Spinal cord (tissue), 9 donors: ENCODE measurements at regions not wholly inside any gene's neighbourhood (a gene's known extent, or its start where the extent isn't known, plus 50 kb on each side); places are given as distances from the start of the nearest gene placed in this dataset.

Source experiments
- DNase-seq, 6 donors: peaks; one replicate each; pipeline versions ENCODE4 v3.0.0 to v3.0.0-alpha.2; 2013 to 2015; ENCODE audit warnings: low spot score in 6 of 6, low read depth in 4 of 6
- H3K27ac ChIP-seq: one replicate; pipeline ENCODE4 v1.5.1; 2013; ENCODE audit warnings: low read depth, low read length, control low read depth
- H3K27me3 ChIP-seq: one replicate; pipeline ENCODE4 v1.6.1; 2013; ENCODE audit warnings: low read length; ENCODE audit not compliant: control insufficient read depth, insufficient read depth
- H3K36me3 ChIP-seq: one replicate; pipeline ENCODE4 v1.6.1; 2013; ENCODE audit warnings: low read length; ENCODE audit not compliant: control insufficient read depth, insufficient read depth
- H3K4me1 ChIP-seq: one replicate; pipeline ENCODE4 v1.6.1; 2013; ENCODE audit warnings: low read length; ENCODE audit not compliant: control insufficient read depth, insufficient read depth
- H3K4me3 ChIP-seq: one replicate; pipeline ENCODE4 v1.5.1; 2013; ENCODE audit warnings: low read depth, low read length, control low read depth
- H3K9me3 ChIP-seq: one replicate; pipeline ENCODE4 v1.6.1; 2013; ENCODE audit warnings: low read length; ENCODE audit not compliant: control insufficient read depth, insufficient read depth
- WGBS: methylation state at CpG from one replicate; pipeline ENCODE4 v1.1.5; 2013; ENCODE audit warnings: missing lambda C conversion rate; ENCODE audit not compliant: insufficient coverage; 5-methylcytosine and 5-hydroxymethylcytosine counted together
- donor health status: healthy.

- no peaks in the 10 kb centered on the region for H3K4me1 ChIP-seq
- H3K27ac ChIP-seq: no peak overlapping the region
- no peaks in the 10 kb centered on the region for H3K36me3 ChIP-seq
- over 99% methylated on average over 7 of the region's 7 CpGs for WGBS
- DNase-seq: no peak
- H3K27me3 ChIP-seq: no peaks in the 10 kb centered on the region
- no peak overlapping the region for H3K4me3 ChIP-seq
- peaks cover 2% of the 10 kb centered on the region for H3K9me3 ChIP-seq
These were observed 140.1 kb upstream of the SPACA7 start for GRCh38 chr13:112236016-112236415.

- Histone ChIP-seq H3K4me3 (no peak overlapping the region), H3K27ac (no peak overlapping the region), H3K27me3 (no peaks in the 10 kb centered on the region), H3K9me3 (peaks cover 2% of the 10 kb centered on the region), H3K36me3 (no peaks in the 10 kb centered on the region), H3K4me1 (no peaks in the 10 kb centered on the region)
- no peak for DNase-seq
- 99% methylated on average over 7 of the region's 11 CpGs for WGBS
These were observed 139.5 kb upstream of the SPACA7 start for GRCh38 chr13:112236539-112237197.

- Histone ChIP-seq H3K27me3 (no peaks in the 10 kb centered on the region), H3K36me3 (no peaks in the 10 kb centered on the region), H3K27ac (no peak overlapping the region), H3K4me1 (no peaks in the 10 kb centered on the region), H3K4me3 (no peak overlapping the region), H3K9me3 (peaks cover 2% of the 10 kb centered on the region)
- DNase-seq: no peak
- WGBS: 93% methylated on average over 12 of the region's 18 CpGs
These were observed 137.6 kb upstream of the SPACA7 start for GRCh38 chr13:112238436-112238995.

GRCh38 chr13:112240076-112240475 lies 136.1 kb upstream of the SPACA7 start:
- H3K36me3 ChIP-seq: no peaks in the 10 kb centered on the region
- H3K4me3 ChIP-seq: no peak overlapping the region
- peaks cover 2% of the 10 kb centered on the region for H3K9me3 ChIP-seq
- no peaks in the 10 kb centered on the region for H3K27me3 ChIP-seq
- DNase-seq: no peak
- no peak overlapping the region for H3K27ac ChIP-seq
- 84% methylated on average over 5 of the region's 6 CpGs for WGBS
- H3K4me1 ChIP-seq: no peaks in the 10 kb centered on the region

GRCh38 chr13:112241288-112241687 lies 134.9 kb upstream of the SPACA7 start:
- Histone ChIP-seq H3K4me3 (no peak overlapping the region), H3K27ac (no peak overlapping the region), H3K27me3 (no peaks in the 10 kb centered on the region), H3K36me3 (no peaks in the 10 kb centered on the region), H3K4me1 (no peaks in the 10 kb centered on the region), H3K9me3 (peaks cover 2% of the 10 kb centered on the region)
- 78% methylated on average over 11 of the region's 20 CpGs for WGBS
- DNase-seq: peak in 1 of 6 donors; percentile 60

GRCh38 chr13:112242777-112243176 lies 133.4 kb upstream of the SPACA7 start:
- H3K27me3 ChIP-seq: no peaks in the 10 kb centered on the region
- no peak for DNase-seq
- whole genome bisulfite sequencing: 83% methylated on average over 6 of the region's 7 CpGs
- H3K4me1 ChIP-seq: peaks cover under 1% of the 10 kb centered on the region
- H3K4me3 ChIP-seq: no peak overlapping the region
- H3K27ac ChIP-seq: no peak overlapping the region
- H3K9me3 ChIP-seq: peaks cover 2% of the 10 kb centered on the region
- H3K36me3 ChIP-seq: no peaks in the 10 kb centered on the region

- DNase-seq: no peak
- H3K4me1 ChIP-seq: peaks cover 14% of the 10 kb centered on the region
- H3K27me3 ChIP-seq: no peaks in the 10 kb centered on the region
- no peaks in the 10 kb centered on the region for H3K36me3 ChIP-seq
- no peaks in the 10 kb centered on the region for H3K9me3 ChIP-seq
- 82% methylated on average over 9 of the region's 11 CpGs for whole genome bisulfite sequencing
- H3K27ac ChIP-seq: no peak overlapping the region
- no peak overlapping the region for H3K4me3 ChIP-seq
These were observed 132.1 kb upstream of the SPACA7 start for GRCh38 chr13:112244061-112244460.

GRCh38 chr13:112244495-112245177 lies 131.5 kb upstream of the SPACA7 start:
- Histone ChIP-seq H3K27me3 (no peaks in the 10 kb centered on the region), H3K9me3 (no peaks in the 10 kb centered on the region), H3K27ac (no peak overlapping the region), H3K4me3 (no peak overlapping the region), H3K4me1 (peaks cover 16% of the 10 kb centered on the region), H3K36me3 (no peaks in the 10 kb centered on the region)
- DNase-seq: no peak
- WGBS: 92% methylated on average over 14 of the region's 16 CpGs

- WGBS: 97% methylated on average over 22 of the region's 25 CpGs
- H3K4me3 ChIP-seq: no peak overlapping the region
- DNase-seq: no peak
- H3K4me1 ChIP-seq: peaks cover 16% of the 10 kb centered on the region
- H3K36me3 ChIP-seq: no peaks in the 10 kb centered on the region
- H3K27me3 ChIP-seq: no peaks in the 10 kb centered on the region
- no peaks in the 10 kb centered on the region for H3K9me3 ChIP-seq
- no peak overlapping the region for H3K27ac ChIP-seq
These were observed 130.9 kb upstream of the SPACA7 start for GRCh38 chr13:112245179-112245724.
